ENCODE measurements at regions not wholly inside any gene's neighbourhood (a gene's known extent, or its start where the extent isn't known, plus 50 kb on each side); places are given as distances from the start of the nearest gene placed in this dataset.

DNA sequence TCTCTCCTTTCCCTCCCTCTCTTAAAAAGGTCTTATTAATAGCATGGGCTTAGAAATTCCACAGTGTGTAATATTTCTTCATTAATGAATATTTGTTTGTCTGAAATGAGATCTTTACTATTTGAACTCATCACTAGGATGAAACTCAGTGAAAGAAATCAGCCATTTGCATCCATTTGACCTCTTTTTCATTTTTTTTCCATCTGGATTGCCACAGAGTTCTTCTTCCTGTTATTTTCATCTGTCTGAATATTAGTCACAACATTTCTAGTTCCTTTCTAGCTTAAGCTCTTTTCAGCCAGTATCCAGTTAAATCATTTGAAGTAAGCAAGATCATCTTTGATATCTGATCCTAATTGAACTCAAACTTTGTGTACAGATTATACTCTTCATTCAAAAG is 69.2 kb upstream of the PLS3 start:
- DNase-seq (ENCODE audit: low read depth) = no peak

DNA sequence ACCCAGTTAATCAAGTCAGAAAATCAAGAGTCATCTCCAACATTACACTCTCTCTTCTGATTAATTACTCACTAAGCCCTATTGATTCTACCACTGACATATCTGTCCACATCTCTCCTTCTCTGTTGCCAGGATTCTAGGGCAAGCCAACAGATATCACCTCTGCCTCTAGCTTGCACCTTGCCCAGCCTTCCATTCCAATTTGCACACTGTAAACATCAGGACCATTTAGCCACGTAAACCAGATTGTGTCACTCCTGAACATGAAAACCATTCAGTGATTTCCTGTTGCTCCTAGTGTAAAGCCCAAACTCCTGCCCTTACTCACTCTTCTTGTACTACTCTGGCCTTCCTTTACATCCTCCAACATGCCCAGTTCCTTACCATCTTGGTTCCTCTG is 68.0 kb upstream of the PLS3 start:
- DNase-seq (ENCODE audit: low read depth) = no peak

DNA sequence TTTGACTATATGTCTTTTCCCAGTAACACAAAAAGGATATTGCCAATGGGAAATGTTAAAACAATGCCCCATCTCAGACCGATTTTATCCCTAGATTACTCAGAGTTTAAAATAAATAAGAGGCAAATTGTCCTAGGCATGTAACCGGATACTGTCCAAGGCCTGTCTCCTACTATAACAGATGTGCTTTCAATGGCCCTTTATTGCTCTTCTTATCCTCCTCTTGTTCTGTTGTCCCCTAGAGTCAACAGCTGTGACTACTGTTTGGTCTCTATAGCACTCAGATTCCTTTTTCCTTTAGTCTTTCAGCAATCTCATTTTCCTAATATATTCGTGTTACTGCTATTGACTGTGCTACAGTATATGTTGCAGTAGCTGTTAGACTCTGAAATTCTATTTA is 66.8 kb upstream of the PLS3 start:
- no peak for DNase-seq (ENCODE audit: low read depth)

DNA sequence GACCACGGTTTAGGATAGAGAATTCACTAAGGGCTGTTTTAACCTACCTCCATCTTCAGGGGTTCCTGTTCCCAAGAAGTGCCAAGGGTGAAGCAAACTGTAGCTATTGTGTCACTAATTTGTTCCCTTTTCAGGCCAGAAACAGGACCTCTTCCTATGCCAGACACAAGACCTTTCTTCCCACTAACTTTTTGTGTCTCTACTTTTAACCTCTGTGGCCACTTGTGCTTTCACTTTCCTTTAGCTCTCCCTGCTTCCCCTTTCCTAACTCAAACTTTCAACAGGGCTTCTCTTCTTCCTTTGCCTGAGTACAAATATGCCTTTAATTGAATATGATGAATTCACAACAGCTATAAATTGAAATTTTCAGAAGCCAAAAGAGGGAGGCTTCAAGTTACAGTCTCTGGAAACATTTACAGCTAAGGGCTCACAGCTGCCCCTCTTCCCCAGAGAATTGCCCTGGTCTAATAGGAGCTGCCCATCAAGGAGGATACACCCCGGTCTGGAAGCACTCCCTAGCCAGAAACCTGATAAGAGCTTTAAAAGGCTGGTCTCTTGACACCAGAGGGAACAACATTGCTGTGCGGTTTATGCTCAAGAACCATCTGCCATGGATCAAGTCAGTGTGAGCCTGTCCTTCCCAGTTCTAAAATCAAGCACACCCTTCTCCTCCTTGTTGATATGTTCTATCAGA is 61.7 kb upstream of the PLS3 start:
- DNase-seq (ENCODE audit: low read depth) = peak; percentile 1

DNA sequence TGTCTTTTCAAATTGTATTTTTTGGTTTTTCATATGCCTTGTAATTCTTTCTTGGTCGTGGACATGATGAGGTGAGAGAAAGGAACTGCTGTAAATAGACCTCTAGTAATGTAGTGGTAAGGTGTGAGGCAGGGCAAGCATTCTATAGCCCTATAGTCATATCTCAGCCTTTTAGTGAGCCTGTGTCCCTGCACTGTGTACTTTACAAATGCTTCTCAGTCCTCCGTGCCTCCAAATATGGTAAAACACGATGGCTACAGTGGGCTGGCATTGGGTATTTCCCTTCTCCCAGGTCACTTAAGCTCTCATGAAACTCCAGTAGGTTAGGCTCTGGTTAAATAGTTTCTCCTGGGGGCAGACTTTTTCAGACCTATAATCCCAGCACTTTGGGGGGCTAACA is 57.9 kb upstream of the PLS3 start:
- no peak for DNase-seq (ENCODE audit: low read depth)

DNA sequence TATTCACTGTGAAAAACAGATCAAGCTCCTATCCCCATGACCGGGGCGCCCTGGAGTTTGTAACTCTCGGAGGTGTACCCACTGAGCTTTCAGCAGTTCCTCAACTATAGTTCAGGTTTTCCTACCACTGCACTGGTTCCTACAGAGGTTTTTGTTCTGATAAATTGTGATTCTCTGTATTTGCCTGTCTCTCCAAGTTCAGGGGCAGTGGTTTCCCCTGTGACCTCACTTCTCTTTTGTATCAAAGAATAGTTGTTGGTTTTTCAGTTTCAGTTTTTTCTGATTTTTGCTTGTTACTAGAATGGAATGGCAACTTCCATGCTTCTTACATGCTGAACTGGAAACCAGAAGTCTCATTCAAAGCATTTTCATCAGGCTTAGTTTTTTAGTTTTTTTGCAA is 56.8 kb upstream of the PLS3 start:
- DNase-seq (ENCODE audit: low read depth) = no peak
